ENCODE measurements at regions not wholly inside any gene's neighbourhood (a gene's known extent, or its start where the extent isn't known, plus 50 kb on each side); places are given as distances from the start of the nearest gene placed in this dataset.

DNA sequence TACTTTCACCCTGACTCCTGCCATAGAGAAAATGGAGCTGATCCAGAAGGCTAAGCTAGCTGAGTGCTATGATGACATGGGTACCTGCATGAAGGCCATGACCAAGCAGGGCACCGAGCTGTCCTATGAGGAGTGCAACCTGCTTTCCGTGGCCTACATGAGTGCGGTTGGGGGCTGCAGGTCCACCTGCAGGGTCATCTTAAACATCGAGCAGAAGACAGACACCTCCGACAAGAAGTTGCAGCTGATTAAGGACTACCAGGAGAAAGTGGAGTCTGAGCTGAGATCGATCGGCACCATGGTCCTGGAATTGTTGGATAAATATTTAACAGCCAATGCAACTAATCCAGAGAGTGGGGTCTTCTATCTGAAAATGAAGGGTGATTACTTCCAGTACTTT is 438.0 kb downstream of the TMA16 start:
- CTCF ChIA-PET, result no interaction called here

DNA sequence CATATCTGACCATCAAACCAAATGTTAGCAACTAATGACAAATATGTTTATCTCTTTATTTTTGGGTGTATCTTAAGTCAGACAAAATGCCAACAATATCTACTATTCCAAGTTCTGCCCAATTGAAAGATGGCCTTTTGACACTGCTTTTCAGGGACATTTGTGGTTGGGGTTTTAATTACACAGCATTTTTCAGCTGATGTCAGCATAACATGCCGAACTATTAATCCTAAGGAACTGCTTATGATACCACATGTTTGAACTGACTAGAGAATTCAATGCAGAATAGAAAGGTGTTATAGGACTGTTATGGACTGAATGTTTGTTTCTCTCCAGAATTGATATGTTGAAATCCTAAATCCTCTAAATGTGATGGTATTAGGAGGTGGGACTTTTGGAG is 445.1 kb downstream of the TMA16 start:
- Mint-ChIP-seq H3K36me3 (ENCODE audit: low read depth) (no peaks in the 10 kb centered on the region), H3K4me3 (no peak overlapping the region), H3K27ac (no peak overlapping the region), H3K27me3 (no peaks in the 10 kb centered on the region), H3K9me3 (ENCODE audit: low read depth) (no peaks in the 10 kb centered on the region), H3K4me1 (no peaks in the 10 kb centered on the region)
- ChIA-PET POLR2A (no interaction called here), CTCF (no interaction called here)
- no peak for ATAC-seq
- intact Hi-C loops (cut with DNase I, micrococcal nuclease), result no loop called here
- DNase-seq, result no peak

More for the DNA sequence above, 438.0 kb downstream of the TMA16 start:
- ATAC-seq (no peak), DNase-seq (no peak)
- no peaks in the 10 kb centered on the region for H3K9me3 Mint-ChIP-seq (ENCODE audit: low read depth)
- H3K36me3 Mint-ChIP-seq (ENCODE audit: low read depth), result no peaks in the 10 kb centered on the region
- H3K4me1 Mint-ChIP-seq, result no peaks in the 10 kb centered on the region
- H3K4me3 Mint-ChIP-seq, result no peak overlapping the region
- POLR2A ChIA-PET, result no interaction called here
- intact Hi-C loops (cut with DNase I, micrococcal nuclease), result no loop called here
- H3K27me3 Mint-ChIP-seq, result no peaks in the 10 kb centered on the region
- no peak overlapping the region for H3K27ac Mint-ChIP-seq

DNA sequence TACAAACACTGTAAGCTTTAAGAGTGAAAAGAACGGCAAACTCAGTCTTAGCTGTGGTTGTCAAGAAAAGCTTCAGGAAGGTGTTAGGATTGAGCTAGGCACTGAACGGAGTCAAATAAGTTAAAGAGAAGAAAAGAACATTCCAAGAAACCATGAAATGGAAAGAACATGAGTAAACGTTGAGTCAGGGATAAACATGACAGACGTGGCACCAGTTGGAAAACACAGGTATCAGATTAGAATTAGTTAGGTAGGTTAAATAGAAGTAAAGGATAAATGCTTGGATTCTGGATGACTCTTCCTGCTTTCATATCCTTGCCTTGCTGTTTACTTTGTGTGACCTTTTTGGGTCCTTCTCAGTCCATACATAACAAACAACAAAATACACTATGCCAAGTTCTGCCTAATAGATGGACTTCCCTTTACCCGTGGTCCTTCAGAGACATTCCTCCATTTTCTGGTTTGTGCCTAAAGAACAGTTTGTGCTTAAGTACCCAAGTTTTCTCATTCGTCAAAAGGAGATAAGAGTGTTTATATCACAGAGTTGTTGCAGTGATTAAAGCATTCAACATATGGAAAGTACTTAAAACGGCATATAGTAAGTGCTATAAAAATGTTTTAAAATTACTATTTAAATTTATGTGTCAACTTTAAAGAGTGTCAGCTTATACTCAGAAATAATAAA is 446.9 kb downstream of the TMA16 start:
- no peak overlapping the region for H3K27ac Mint-ChIP-seq
- no peak for DNase-seq
- POLR2A ChIA-PET, result no interaction called here
- H3K4me1 Mint-ChIP-seq, result no peaks in the 10 kb centered on the region
- CTCF ChIA-PET, result no interaction called here
- H3K27me3 Mint-ChIP-seq, result no peaks in the 10 kb centered on the region
- no peaks in the 10 kb centered on the region for H3K36me3 Mint-ChIP-seq (ENCODE audit: low read depth)
- no peak overlapping the region for H3K4me3 Mint-ChIP-seq
- ATAC-seq, result no peak
- H3K9me3 Mint-ChIP-seq (ENCODE audit: low read depth), result no peaks in the 10 kb centered on the region
- intact Hi-C loops (cut with DNase I, micrococcal nuclease), result no loop called here

DNA sequence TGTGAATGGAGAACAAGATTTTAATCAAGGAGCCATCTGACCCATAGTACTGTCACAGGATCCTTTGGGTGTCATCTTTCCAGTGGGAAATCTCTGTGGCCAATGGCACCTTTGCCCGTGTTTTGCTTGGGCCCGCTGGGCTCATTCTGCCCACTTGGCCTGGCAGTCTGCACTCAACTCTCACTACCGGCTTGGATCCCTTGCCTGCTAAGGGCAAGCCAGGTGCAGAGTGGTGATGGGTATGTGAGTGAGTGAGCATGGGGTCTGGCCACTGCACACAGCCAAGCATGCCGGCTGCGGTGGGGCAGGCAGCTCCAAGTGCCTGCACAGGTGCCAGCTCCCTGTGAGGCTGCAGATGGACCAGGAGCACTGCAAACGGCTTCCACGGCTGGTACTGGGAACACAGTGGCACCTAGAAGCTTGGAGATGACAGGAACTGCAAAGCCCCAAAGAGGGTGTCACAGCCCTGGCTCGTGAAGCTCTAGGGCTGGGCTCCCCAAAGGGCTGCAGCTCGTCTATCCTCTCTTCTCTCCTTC is 454.5 kb downstream of the TMA16 start:
- ATAC-seq (no peak), DNase-seq (no peak)
- ChIA-PET POLR2A (no interaction called here), CTCF (interaction anchor here (0.7 to 0.9 kb wide), 2 partner anchors 8 to 616 kb away, joined by 3 read pairs; partner anchors contain the start of gene NPY1R)
- no peaks in the 10 kb centered on the region for H3K27me3 Mint-ChIP-seq
- no peak overlapping the region for H3K4me3 Mint-ChIP-seq
- no peaks in the 10 kb centered on the region for H3K36me3 Mint-ChIP-seq (ENCODE audit: low read depth)
- intact Hi-C loops (cut with DNase I, micrococcal nuclease), result no loop called here
- no peak overlapping the region for H3K27ac Mint-ChIP-seq
- no peaks in the 10 kb centered on the region for H3K9me3 Mint-ChIP-seq (ENCODE audit: low read depth)
- no peaks in the 10 kb centered on the region for H3K4me1 Mint-ChIP-seq

DNA sequence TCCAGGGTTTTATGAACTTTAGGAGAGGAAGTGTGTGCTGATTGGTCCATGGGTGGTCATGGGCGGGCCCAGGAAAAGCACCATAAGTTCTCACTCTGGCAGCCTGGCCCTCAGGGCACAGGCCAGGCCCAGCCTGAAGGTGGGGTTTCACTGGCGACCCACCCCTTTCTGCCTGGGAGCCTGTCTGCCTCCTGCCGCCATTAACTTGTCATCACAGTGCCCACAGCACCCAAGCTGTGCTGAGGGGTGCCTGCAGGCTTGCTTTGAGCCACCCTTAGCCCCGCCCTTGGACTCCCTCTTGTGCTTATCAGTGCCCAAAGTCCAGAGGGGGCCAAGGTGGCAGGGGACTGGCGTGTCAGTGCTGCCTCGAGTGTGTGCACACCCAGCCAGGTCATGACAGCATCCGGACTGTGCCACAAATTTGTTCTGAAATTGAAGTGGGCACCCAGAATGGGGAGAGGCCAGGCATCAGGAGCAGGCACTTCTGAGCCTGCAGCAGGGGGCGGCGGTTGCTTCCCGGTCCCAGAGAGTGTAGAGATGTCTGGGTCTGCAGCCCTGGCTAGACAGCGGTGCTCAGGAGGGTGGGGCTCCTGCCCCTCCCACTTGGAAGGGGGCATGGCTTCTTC is 455.6 kb downstream of the TMA16 start:
- Mint-ChIP-seq H3K4me3 (no peak overlapping the region), H3K9me3 (ENCODE audit: low read depth) (no peaks in the 10 kb centered on the region), H3K4me1 (no peaks in the 10 kb centered on the region), H3K36me3 (ENCODE audit: low read depth) (no peaks in the 10 kb centered on the region), H3K27ac (no peak overlapping the region), H3K27me3 (no peaks in the 10 kb centered on the region)
- no peak for DNase-seq
- POLR2A ChIA-PET, result no interaction called here
- CTCF ChIA-PET, result no interaction called here
- intact Hi-C loops (cut with DNase I, micrococcal nuclease), result no loop called here
- no peak for ATAC-seq

DNA sequence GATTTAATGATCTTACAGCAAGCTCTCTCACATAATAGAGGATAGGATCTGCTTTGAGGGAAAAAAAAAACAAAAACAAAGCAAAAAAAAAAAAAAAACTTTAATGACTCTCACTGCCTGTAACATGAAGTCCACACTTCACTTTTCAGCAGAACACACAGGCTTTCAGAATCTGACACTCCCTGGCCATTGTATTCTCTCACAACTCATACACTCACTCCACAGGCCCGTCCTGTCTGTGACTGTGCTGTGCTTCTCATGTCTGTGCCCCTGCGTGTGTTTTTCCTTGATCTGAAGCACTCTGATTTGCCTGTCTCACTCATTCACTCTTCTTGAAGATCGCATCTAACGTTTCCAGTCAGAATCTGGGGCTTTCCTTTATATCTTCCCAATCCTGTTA is 460.8 kb downstream of the TMA16 start:
- no peak overlapping the region for H3K27ac Mint-ChIP-seq
- no peaks in the 10 kb centered on the region for H3K27me3 Mint-ChIP-seq
- intact Hi-C loops (cut with DNase I, micrococcal nuclease), result no loop called here
- no peak overlapping the region for H3K4me3 Mint-ChIP-seq
- no peaks in the 10 kb centered on the region for H3K9me3 Mint-ChIP-seq (ENCODE audit: low read depth)
- H3K36me3 Mint-ChIP-seq (ENCODE audit: low read depth), result no peaks in the 10 kb centered on the region
- no peak for ATAC-seq
- ChIA-PET POLR2A (interaction anchor here (0.7 kb wide), 1 partner anchor 27 kb away, joined by 5 read pairs; no protein-coding TSS in a partner anchor), CTCF (interaction anchor here (0.6 kb wide), 1 partner anchor 184 kb away, joined by 5 read pairs; no protein-coding TSS in a partner anchor)
- H3K4me1 Mint-ChIP-seq, result no peaks in the 10 kb centered on the region
- DNase-seq, result no peak

DNA sequence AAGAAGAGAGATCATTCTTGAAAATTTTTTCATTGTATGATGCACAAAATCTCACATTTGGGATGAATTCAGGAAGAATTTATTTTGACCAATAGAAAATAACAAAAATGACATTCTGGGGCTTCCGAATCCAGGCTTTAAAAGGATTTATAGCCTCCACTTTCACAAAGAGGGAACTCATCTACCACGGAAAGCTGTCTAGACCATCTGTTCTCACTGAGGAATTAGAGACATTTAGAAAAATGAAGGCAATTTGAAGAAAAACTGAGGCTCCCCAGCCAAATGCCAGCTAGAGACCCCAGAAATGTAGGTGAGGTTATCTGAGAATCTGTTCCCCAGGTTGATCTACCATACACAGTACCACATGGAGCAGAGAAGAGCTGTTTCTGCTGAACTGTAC is 464.3 kb downstream of the TMA16 start:
- POLR2A ChIA-PET, result no interaction called here
- CTCF ChIA-PET, result no interaction called here

DNA sequence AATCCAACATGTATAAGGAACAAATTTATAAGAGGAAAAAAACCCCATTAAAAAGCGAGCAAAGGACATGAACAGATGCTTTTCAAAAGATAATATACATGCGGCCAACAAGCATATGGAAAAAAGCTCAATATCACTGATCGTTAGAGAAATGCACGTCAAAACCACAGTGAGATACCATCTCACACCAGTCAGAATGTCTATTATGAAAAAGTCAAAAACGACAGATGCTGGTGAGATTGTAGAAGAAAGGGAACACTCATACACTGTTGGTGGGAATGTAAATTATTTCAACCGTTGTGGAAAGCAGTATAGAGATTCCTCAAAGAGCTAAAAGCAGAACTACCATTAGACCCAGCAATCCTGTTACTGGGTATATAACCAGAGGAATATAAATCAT is 465.4 kb downstream of the TMA16 start:
- no peaks in the 10 kb centered on the region for H3K9me3 Mint-ChIP-seq (ENCODE audit: low read depth)
- ChIA-PET POLR2A (no interaction called here), CTCF (no interaction called here)
- H3K27me3 Mint-ChIP-seq, result no peaks in the 10 kb centered on the region
- ATAC-seq (no peak), DNase-seq (no peak)
- intact Hi-C loops (cut with DNase I, micrococcal nuclease), result no loop called here
- H3K4me3 Mint-ChIP-seq, result no peak overlapping the region
- H3K36me3 Mint-ChIP-seq (ENCODE audit: low read depth), result no peaks in the 10 kb centered on the region
- H3K4me1 Mint-ChIP-seq, result no peaks in the 10 kb centered on the region
- no peak overlapping the region for H3K27ac Mint-ChIP-seq

More for the DNA sequence above, 464.3 kb downstream of the TMA16 start:
- intact Hi-C loops (cut with DNase I, micrococcal nuclease), result no loop called here
- ATAC-seq (no peak), DNase-seq (no peak)
- Mint-ChIP-seq H3K4me3 (no peak overlapping the region), H3K9me3 (ENCODE audit: low read depth) (no peaks in the 10 kb centered on the region), H3K4me1 (no peaks in the 10 kb centered on the region), H3K36me3 (ENCODE audit: low read depth) (no peaks in the 10 kb centered on the region), H3K27me3 (no peaks in the 10 kb centered on the region), H3K27ac (no peak overlapping the region)

DNA sequence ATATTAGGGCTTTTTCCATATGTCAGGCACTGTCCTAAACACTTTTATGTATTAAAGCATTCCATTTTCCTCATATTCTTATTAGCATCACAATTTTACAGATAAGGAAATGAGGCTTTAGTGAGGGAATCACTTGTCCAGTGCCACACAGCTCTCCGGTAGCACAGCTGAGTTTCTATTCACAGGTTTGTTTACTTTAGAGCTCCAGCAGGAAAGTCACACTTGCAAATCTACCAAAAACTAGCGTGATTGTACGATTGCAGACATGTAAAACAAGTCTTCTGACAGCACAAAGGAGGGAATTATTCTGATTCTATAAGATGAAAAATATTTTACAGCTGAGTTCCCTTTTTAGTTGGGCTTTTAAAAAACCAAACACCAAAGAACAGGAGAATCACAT is 472.1 kb downstream of the TMA16 start:
- Mint-ChIP-seq H3K9me3 (ENCODE audit: low read depth) (no peaks in the 10 kb centered on the region), H3K36me3 (ENCODE audit: low read depth) (no peaks in the 10 kb centered on the region), H3K27me3 (no peaks in the 10 kb centered on the region), H3K27ac (no peak overlapping the region), H3K4me3 (no peak overlapping the region), H3K4me1 (no peaks in the 10 kb centered on the region)
- ChIA-PET POLR2A (no interaction called here), CTCF (interaction anchor here (0.7 kb wide), 1 partner anchor 8 kb away, joined by 3 read pairs; no protein-coding TSS in a partner anchor)
- no peak for DNase-seq
- intact Hi-C loops (cut with DNase I, micrococcal nuclease), result no loop called here
- no peak for ATAC-seq

DNA sequence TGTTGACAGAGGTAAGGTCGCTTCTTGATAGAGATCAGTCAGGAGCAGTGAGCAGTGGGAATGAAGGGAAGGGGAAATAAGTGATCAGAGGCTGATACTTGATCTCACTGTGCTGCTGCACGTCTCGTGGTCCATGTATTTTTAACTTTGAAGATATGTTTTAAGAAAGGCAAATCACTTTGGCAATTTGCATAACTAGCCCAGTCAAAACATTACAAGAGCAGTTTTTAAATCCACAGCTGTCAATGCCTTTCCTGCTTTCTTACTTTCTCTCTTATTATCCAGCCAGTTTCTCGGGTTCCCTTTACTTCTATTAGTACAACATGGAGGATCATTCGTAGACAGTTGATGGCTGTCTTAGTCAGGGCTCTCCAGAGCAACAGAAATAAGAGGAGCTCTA is 472.8 kb downstream of the TMA16 start:
- ChIA-PET POLR2A (interaction anchor here (0.6 kb wide), 1 partner anchor 285 kb away, joined by 3 read pairs; no protein-coding TSS in a partner anchor), CTCF (no interaction called here)
- no peak overlapping the region for H3K27ac Mint-ChIP-seq
- H3K9me3 Mint-ChIP-seq (ENCODE audit: low read depth), result no peaks in the 10 kb centered on the region
- H3K27me3 Mint-ChIP-seq, result no peaks in the 10 kb centered on the region
- ATAC-seq (no peak), DNase-seq (no peak)
- H3K4me1 Mint-ChIP-seq, result no peaks in the 10 kb centered on the region
- no peak overlapping the region for H3K4me3 Mint-ChIP-seq
- intact Hi-C loops (cut with DNase I, micrococcal nuclease), result no loop called here
- no peaks in the 10 kb centered on the region for H3K36me3 Mint-ChIP-seq (ENCODE audit: low read depth)

DNA sequence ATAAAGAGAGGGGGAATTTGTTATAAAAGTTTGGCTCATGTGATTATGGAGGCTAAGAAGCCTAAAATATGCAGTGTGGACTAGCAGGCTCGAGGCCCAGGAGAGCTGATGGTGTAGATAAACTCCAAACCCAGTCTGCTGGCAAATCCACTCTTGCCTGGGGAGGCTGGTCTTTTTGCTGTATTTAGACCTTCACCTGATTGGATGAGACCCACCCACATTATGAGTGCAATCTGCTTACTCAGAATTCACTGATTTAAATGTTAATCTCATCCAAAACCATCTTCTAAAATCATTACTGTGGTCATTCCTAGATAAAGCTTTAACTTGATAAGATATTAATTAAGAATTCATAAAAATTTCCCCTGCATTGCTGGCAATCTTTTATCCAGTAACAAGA is 473.2 kb downstream of the TMA16 start:
- Mint-ChIP-seq H3K27me3 (no peaks in the 10 kb centered on the region), H3K4me1 (no peaks in the 10 kb centered on the region), H3K27ac (no peak overlapping the region), H3K36me3 (ENCODE audit: low read depth) (no peaks in the 10 kb centered on the region), H3K4me3 (no peak overlapping the region), H3K9me3 (ENCODE audit: low read depth) (no peaks in the 10 kb centered on the region)
- POLR2A ChIA-PET, result interaction anchor here (0.6 kb wide), 1 partner anchor 286 kb away, joined by 3 read pairs; no protein-coding TSS in a partner anchor
- CTCF ChIA-PET, result no interaction called here
- ATAC-seq (no peak), DNase-seq (no peak)
- intact Hi-C loops (cut with DNase I, micrococcal nuclease), result no loop called here

DNA sequence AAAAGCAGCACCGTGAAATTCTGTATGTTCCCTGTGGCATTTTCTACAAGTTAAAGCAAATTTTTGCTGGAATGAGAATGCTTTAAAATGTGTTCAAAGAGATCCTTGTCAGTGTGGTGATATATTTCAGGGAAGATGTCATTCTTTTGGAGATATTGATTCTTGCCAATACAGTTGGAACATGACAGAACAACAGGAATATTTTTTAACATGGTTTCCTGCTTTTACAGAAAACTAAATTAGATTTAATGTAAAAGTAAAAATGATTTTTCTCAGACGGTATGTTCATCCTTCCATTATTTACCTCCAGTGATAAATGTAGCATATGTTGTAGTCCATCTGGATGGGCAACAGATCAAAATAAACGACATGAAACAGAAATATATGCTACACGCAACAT is 474.8 kb downstream of the TMA16 start:
- Mint-ChIP-seq H3K36me3 (ENCODE audit: low read depth) (no peaks in the 10 kb centered on the region), H3K27me3 (no peaks in the 10 kb centered on the region), H3K27ac (no peak overlapping the region), H3K4me1 (no peaks in the 10 kb centered on the region), H3K4me3 (no peak overlapping the region), H3K9me3 (ENCODE audit: low read depth) (no peaks in the 10 kb centered on the region)
- intact Hi-C loops (cut with DNase I, micrococcal nuclease), result no loop called here
- DNase-seq (no peak), ATAC-seq (no peak)
- ChIA-PET CTCF (no interaction called here), POLR2A (no interaction called here)
